OCI-LY1 (cell line): ENCODE measurements at regions not wholly inside any gene's neighbourhood (a gene's known extent, or its start where the extent isn't known, plus 50 kb on each side); places are given as distances from the start of the nearest gene placed in this dataset.

Experiments used
- H2AFZ ChIP-seq: fragments of 200-600 bp; sonication (generic), shearing (Covaris generic); 2 replicates; pipeline ENCODE4 v1.6.0; 2014; ENCODE audit warnings: antibody characterized with exemption, mild to moderate bottlenecking, low read length
- H3F3A ChIP-seq: fragments of 200-600 bp; sonication (generic), shearing (Covaris generic); 2 replicates; pipeline ENCODE4 v1.6.0; 2014; ENCODE audit warnings: mild to moderate bottlenecking, antibody characterized with exemption, low read length, moderate library complexity; ENCODE audit not compliant: insufficient read depth
- H3K27ac ChIP-seq: fragments of 200-600 bp; sonication (generic); 2 replicates; pipeline ENCODE4 v1.5.1; 2014; ENCODE audit warnings: low read length, mixed run types, mild to moderate bottlenecking, low read depth; ENCODE audit not compliant: poor library complexity, severe bottlenecking
- H3K27me3 ChIP-seq: fragments of 200-600 bp; sonication (generic); 2 replicates; pipeline ENCODE4 v1.6.0; 2014; ENCODE audit warnings: antibody characterized with exemption, mild to moderate bottlenecking, low read length, moderate library complexity; ENCODE audit not compliant: insufficient read depth
- H3K36me3 ChIP-seq: fragments of 200-600 bp; sonication (generic); 2 replicates; pipeline ENCODE4 v1.6.1; 2014; ENCODE audit warnings: mild to moderate bottlenecking, antibody characterized with exemption, low read length, moderate library complexity, mixed read lengths; ENCODE audit not compliant: insufficient read depth
- H3K4me1 ChIP-seq: fragments of 200-600 bp; sonication (generic); 2 replicates; pipeline ENCODE4 v1.5.1; 2014; ENCODE audit warnings: mild to moderate bottlenecking, low read length, moderate library complexity; ENCODE audit not compliant: insufficient read depth, severe bottlenecking
- H3K4me2 ChIP-seq: fragments of 200-600 bp; sonication (generic), shearing (Covaris generic); 2 replicates; pipeline ENCODE4 v1.6.1; 2014; ENCODE audit warnings: low read length
- H3K4me3 ChIP-seq: fragments of 200-600 bp; sonication (generic); 2 replicates; pipeline ENCODE4 v1.5.1; 2014; ENCODE audit warnings: low read length, low read depth, mild to moderate bottlenecking, mixed read lengths; ENCODE audit not compliant: poor library complexity, severe bottlenecking
- H3K79me2 ChIP-seq: fragments of 200-600 bp; shearing (Covaris generic); 2 replicates; pipeline ENCODE4 v1.6.1; 2016; ENCODE audit warnings: mixed run types, low read length, mixed read lengths; ENCODE audit not compliant: insufficient read depth
- H3K9ac ChIP-seq: fragments of 200-600 bp; sonication (generic), shearing (Covaris generic); 2 replicates; pipeline ENCODE4 v1.6.1; 2014; ENCODE audit warnings: mild to moderate bottlenecking, low read length, mixed read lengths
- H3K9me2 ChIP-seq: fragments of 200-600 bp; sonication (generic), shearing (Covaris generic); 2 replicates; pipeline ENCODE4 v1.6.1; 2014; ENCODE audit warnings: low read depth, mild to moderate bottlenecking, low read length, mixed read lengths
- H3K9me3 ChIP-seq: fragments of 200-600 bp; shearing (Covaris generic); 2 replicates; pipeline ENCODE4 v1.6.1; 2014; ENCODE audit warnings: low read length, mixed read lengths
- H4K20me1 ChIP-seq: fragments of 200-600 bp; sonication (generic), shearing (Covaris generic); 2 replicates; pipeline ENCODE4 v1.6.0; 2016; ENCODE audit warnings: mild to moderate bottlenecking, low read length; ENCODE audit not compliant: insufficient read depth
- CTCF ChIP-seq: fragments of 200-600 bp; sonication (generic), shearing (Covaris generic); IDR thresholded peaks from 2 replicates; pipeline ENCODE4 v1.5.1; 2017; ENCODE audit warnings: mild to moderate bottlenecking, antibody characterized with exemption, low read length, moderate library complexity, mixed read lengths
- EZH2 ChIP-seq: fragments of 200-600 bp; sonication (generic), shearing (Covaris generic); IDR thresholded peaks from 2 replicates; pipeline ENCODE4 v1.8.0; 2017; ENCODE audit warnings: borderline replicate concordance, mixed run types, mild to moderate bottlenecking, antibody characterized with exemption, low read length, moderate library complexity, mixed read lengths

GRCh38 chr1:58900396-58900795 is 116.5 kb upstream of the JUN start:
- H3K4me3 ChIP-seq: no peak overlapping the region
- no peak overlapping the region for H3K9ac ChIP-seq
- H3K9me3 ChIP-seq: no peaks in the 10 kb centered on the region
- no peaks in the 10 kb centered on the region for H3K36me3 ChIP-seq
- no peak overlapping the region for H3K27ac ChIP-seq
- no peaks in the 10 kb centered on the region; the same call in 1 of the 2 replicates for H3K27me3 ChIP-seq
- peaks cover 6% of the 10 kb centered on the region for H3K4me1 ChIP-seq
- no peak for TF ChIP-seq EZH2
- TF ChIP-seq CTCF: no peak
- H2AFZ ChIP-seq: no peak overlapping the region
- no peak overlapping the region for H3K4me2 ChIP-seq
- no peaks in the 10 kb centered on the region for H3K9me2 ChIP-seq
- H4K20me1 ChIP-seq: no peaks in the 10 kb centered on the region
- H3F3A ChIP-seq: no peaks in the 10 kb centered on the region
- no peaks in the 10 kb centered on the region for H3K79me2 ChIP-seq

- Histone ChIP-seq H2AFZ (no peak overlapping the region), H4K20me1 (no peaks in the 10 kb centered on the region), H3K79me2 (no peaks in the 10 kb centered on the region), H3K4me3 (no peak overlapping the region), H3K9me2 (no peaks in the 10 kb centered on the region), H3K27me3 (no peaks in the 10 kb centered on the region; the same call in 1 of the 2 replicates), H3K4me1 (peaks cover 6% of the 10 kb centered on the region), H3K27ac (no peak overlapping the region), H3F3A (no peaks in the 10 kb centered on the region), H3K9me3 (no peaks in the 10 kb centered on the region), H3K36me3 (no peaks in the 10 kb centered on the region), H3K4me2 (no peak overlapping the region), H3K9ac (no peak overlapping the region)
- TF ChIP-seq CTCF (no peak), EZH2 (no peak)
These were observed 117.2 kb upstream of the JUN start for GRCh38 chr1:58901008-58901407.

- Histone ChIP-seq H3F3A (no peaks in the 10 kb centered on the region), H3K4me2 (peak overlapping the region; percentile 53), H3K9ac (peak overlapping the region; percentile 33; the same call in 1 of the 2 replicates), H3K9me3 (no peaks in the 10 kb centered on the region), H3K4me3 (peak overlapping the region; percentile 52), H3K4me1 (peaks cover 6% of the 10 kb centered on the region), H3K27me3 (no peaks in the 10 kb centered on the region; the same call in 1 of the 2 replicates), H3K9me2 (no peaks in the 10 kb centered on the region), H3K79me2 (no peaks in the 10 kb centered on the region), H4K20me1 (no peaks in the 10 kb centered on the region), H2AFZ (no peak overlapping the region), H3K36me3 (no peaks in the 10 kb centered on the region), H3K27ac (no peak overlapping the region)
- no peak for TF ChIP-seq EZH2
- no peak for TF ChIP-seq CTCF
These were observed 119.1 kb upstream of the JUN start for GRCh38 chr1:58902830-58903513.
